H1 (cell line): ENCODE measurements at regions not wholly inside any gene's neighbourhood (a gene's known extent, or its start where the extent isn't known, plus 50 kb on each side); places are given as distances from the start of the nearest gene placed in this dataset.
A peak's percentile ranks its signal among the peaks of the same experiment; 100 is the strongest.

ENCODE experiments used
- CTCF ChIA-PET: fragments of 300-600 bp; sonication (Branson Sonifier 250); formaldehyde crosslinking; loops from one replicate; lab custom pipeline; 2021; ENCODE audit not compliant: partially characterized antibody; lab: Charles Lee
- POLR2A ChIA-PET: fragments of 300-600 bp; sonication (Branson Sonifier 250); formaldehyde crosslinking; loops from one replicate; lab custom pipeline; 2021; ENCODE audit warnings: inconsistent platforms; ENCODE audit not compliant: partially characterized antibody; lab: Charles Lee
- DNase-seq, 2 experiments: peaks; one replicate each; pipeline versions ENCODE4 v3.0.0 to v3.0.0-alpha.2; 2010 to 2022; ENCODE audit warnings: low spot score in 2 of 2, low read depth in 1 of 2, mixed read lengths in 1 of 2
- FAIRE-seq: peaks from 2 replicates; lab custom pipeline; 2011; peaks lifted over from hg19 to GRCh38; lab: Jason Lieb, UNC
- H2AFZ ChIP-seq: 2 replicates; pipeline ENCODE4 v1.8.1; 2012; ENCODE audit warnings: low read length, inconsistent platforms
- H2AK5ac ChIP-seq: 2 replicates; pipeline ENCODE4 v1.6.1; 2013; ENCODE audit warnings: low read depth, low read length
- H2BK120ac ChIP-seq: replicated peaks from 2 replicates; pipeline ENCODE3; 2013; ENCODE audit warnings: low read depth, low read length, inconsistent platforms
- H2BK12ac ChIP-seq: 2 replicates; pipeline ENCODE4 v1.6.1; 2013; ENCODE audit warnings: low read depth, low read length
- H2BK15ac ChIP-seq: 2 replicates; pipeline ENCODE4 v1.6.1; 2013; ENCODE audit warnings: low read length
- H2BK20ac ChIP-seq: 2 replicates; pipeline ENCODE4 v1.6.1; 2013; ENCODE audit warnings: low read length
- H2BK5ac ChIP-seq: 2 replicates; pipeline ENCODE4 v1.6.1; 2013; ENCODE audit warnings: low read depth, low read length
- H3K14ac ChIP-seq: 2 replicates; pipeline ENCODE4 v1.6.1; 2013; ENCODE audit warnings: inconsistent platforms; ENCODE audit not compliant: insufficient read length
- H3K18ac ChIP-seq: 2 replicates; pipeline ENCODE4 v1.6.1; 2013; ENCODE audit warnings: low read length; ENCODE audit errors: extremely low read depth
- H3K23ac ChIP-seq: 2 replicates; pipeline ENCODE4 v1.6.1; 2013; ENCODE audit warnings: inconsistent platforms; ENCODE audit not compliant: insufficient read length
- H3K23me2 ChIP-seq: 2 replicates; pipeline ENCODE4 v1.6.1; 2013; ENCODE audit warnings: low read depth, low read length
- H3K27ac ChIP-seq: 2 replicates; pipeline ENCODE4 v1.6.1; 2011; ENCODE audit warnings: low read depth, low read length, inconsistent platforms
- H3K27me3 ChIP-seq, 4 experiments: replicated peaks in 1 of 4; 1 replicate in 1 of 4; 2 replicates in 3 of 4; pipeline versions ENCODE4 v1.6.1 to v1.8.1; 2011 to 2013; ENCODE audit warnings: low read length in 3 of 4, mild to moderate bottlenecking in 3 of 4, inconsistent platforms in 2 of 4, mixed read lengths in 2 of 4, moderate library complexity in 1 of 4; ENCODE audit not compliant: control insufficient read depth in 3 of 4, insufficient read depth in 3 of 4; ENCODE audit errors: extremely low read depth in 1 of 4
- H3K36me3 ChIP-seq, 4 experiments: 2 replicates each; pipeline versions ENCODE4 v1.6.1 to v1.8.1; 2011 to 2013; ENCODE audit warnings: mild to moderate bottlenecking in 4 of 4, low read length in 3 of 4, moderate library complexity in 2 of 4, control low read depth in 1 of 4, inconsistent platforms in 1 of 4; ENCODE audit not compliant: insufficient read depth in 4 of 4, control insufficient read depth in 2 of 4
- H3K4ac ChIP-seq: replicated peaks from 2 replicates; pipeline ENCODE3; 2013; ENCODE audit warnings: low read length, low read depth, mixed read lengths, inconsistent platforms; ENCODE audit not compliant: insufficient read length
- H3K4me1 ChIP-seq, 4 experiments: replicated peaks in 1 of 4; 1 replicate in 1 of 4; 2 replicates in 3 of 4; pipeline versions ENCODE4 v1.6.1 to v1.8.1; 2011 to 2013; ENCODE audit warnings: low read length in 3 of 4, inconsistent platforms in 2 of 4, mixed read lengths in 1 of 4; ENCODE audit not compliant: insufficient read depth in 4 of 4, control insufficient read depth in 3 of 4
- H3K4me2 ChIP-seq, 2 experiments: 2 replicates each; pipeline versions ENCODE4 v1.6.1 to v1.8.1; 2011 to 2013; ENCODE audit warnings: low read depth in 2 of 2, low read length in 2 of 2, control low read depth in 1 of 2, inconsistent platforms in 1 of 2, mild to moderate bottlenecking in 1 of 2; ENCODE audit not compliant: insufficient read depth in 1 of 2
- H3K4me3 ChIP-seq, 4 experiments: fragments of 200-600, 300-600 bp in 1 of 4; sonication (generic), shearing (Covaris generic), sonication (Bioruptor Twin) in 1 of 4; 2 replicates each; pipeline versions ENCODE4 v1.5.1 to v1.8.1; 2011 to 2016; ENCODE audit warnings: low read length in 4 of 4, low read depth in 3 of 4, control low read depth in 2 of 4, inconsistent platforms in 2 of 4, mild to moderate bottlenecking in 2 of 4, mixed read lengths in 1 of 4, moderate library complexity in 1 of 4; ENCODE audit not compliant: insufficient read depth in 2 of 4; ENCODE audit errors: extremely low read depth in 1 of 4
- H3K56ac ChIP-seq: replicated peaks from 2 replicates; pipeline ENCODE3; 2013; ENCODE audit warnings: low read depth, mild to moderate bottlenecking, mixed read lengths, low read length, inconsistent platforms; ENCODE audit not compliant: insufficient read length
- H3K79me1 ChIP-seq: 2 replicates; pipeline ENCODE4 v1.6.1; 2013; ENCODE audit warnings: low read depth, low read length, control low read depth
- H3K79me2 ChIP-seq, 2 experiments: 2 replicates each; pipeline versions ENCODE4 v1.6.1 to v1.8.1; 2012 to 2013; ENCODE audit warnings: low read length in 2 of 2, mild to moderate bottlenecking in 2 of 2, inconsistent platforms in 1 of 2; ENCODE audit not compliant: insufficient read depth in 2 of 2, control insufficient read depth in 1 of 2
- H3K9ac ChIP-seq, 4 experiments: replicated peaks in 1 of 4; 1 replicate in 1 of 4; 2 replicates in 3 of 4; pipeline versions ENCODE4 v1.6.1 to v1.8.1; 2011 to 2013; ENCODE audit warnings: low read depth in 3 of 4, low read length in 3 of 4, control low read depth in 2 of 4, mild to moderate bottlenecking in 2 of 4, moderate library complexity in 2 of 4, inconsistent platforms in 1 of 4; ENCODE audit errors: extremely low read depth in 1 of 4
- H3K9me3 ChIP-seq, 2 experiments: 2 replicates each; pipeline versions ENCODE4 v1.6.1 to v1.8.1; 2012 to 2013; ENCODE audit warnings: mild to moderate bottlenecking in 2 of 2, moderate library complexity in 2 of 2, control low read depth in 1 of 2, inconsistent platforms in 1 of 2, low read depth in 1 of 2, low read length in 1 of 2, mixed read lengths in 1 of 2; ENCODE audit not compliant: insufficient read depth in 2 of 2
- H4K20me1 ChIP-seq, 2 experiments: replicated peaks in 1 of 2; 2 replicates each; pipeline versions ENCODE3 to v1.8.1; 2011 to 2013; ENCODE audit warnings: inconsistent platforms in 2 of 2, low read length in 2 of 2, mild to moderate bottlenecking in 1 of 2; ENCODE audit not compliant: insufficient read depth in 2 of 2, control insufficient read depth in 1 of 2
- H4K5ac ChIP-seq: 2 replicates; pipeline ENCODE4 v1.6.1; 2013; ENCODE audit warnings: low read length, low read depth, mixed read lengths, inconsistent platforms; ENCODE audit not compliant: insufficient read length
- H4K8ac ChIP-seq: 2 replicates; pipeline ENCODE4 v1.8.0; 2013; ENCODE audit warnings: mild to moderate bottlenecking, moderate library complexity, low read length, inconsistent platforms; ENCODE audit not compliant: insufficient read depth; ENCODE audit errors: extremely low read depth
- H4K91ac ChIP-seq: replicated peaks from 2 replicates; pipeline ENCODE3; 2013; ENCODE audit warnings: low read length, mixed read lengths, inconsistent platforms; ENCODE audit not compliant: insufficient read length
- BACH1 ChIP-seq: IDR thresholded peaks from 2 replicates; pipeline ENCODE4 v1.6.1; 2012; ENCODE audit warnings: low read length, improper control_type of control experiment
- BCL11A ChIP-seq, 2 experiments: IDR thresholded peaks; one replicate each; pipeline ENCODE4 v1.6.1; 2011; ENCODE audit warnings: low read depth in 2 of 2, low read length in 2 of 2, mild to moderate bottlenecking in 2 of 2
- BRCA1 ChIP-seq: IDR thresholded peaks from 2 replicates; pipeline ENCODE4 v1.6.1; 2012; ENCODE audit warnings: low read depth, low read length, improper control_type of control experiment
- CBX8 ChIP-seq: fragments of 300-800, 300-1000 bp; sonication (generic); IDR thresholded peaks from 2 replicates; pipeline ENCODE4 v1.7.1; 2016; ENCODE audit warnings: low read depth, low read length, borderline replicate concordance
- CHD2 ChIP-seq: IDR thresholded peaks from 2 replicates; pipeline ENCODE4 v1.6.1; 2012; ENCODE audit warnings: low read length, improper control_type of control experiment
- FOSL1 ChIP-seq: IDR thresholded peaks from 2 replicates; pipeline ENCODE4 v1.6.1; 2011; ENCODE audit warnings: mild to moderate bottlenecking, low read depth, low read length, moderate library complexity; ENCODE audit not compliant: insufficient read depth
- GABPA ChIP-seq: IDR thresholded peaks from 2 replicates; pipeline ENCODE4 v1.6.1; 2011; ENCODE audit warnings: mild to moderate bottlenecking, low read length, moderate library complexity, borderline replicate concordance; ENCODE audit not compliant: insufficient read depth
- HDAC6 ChIP-seq: IDR thresholded peaks from one replicate; pipeline ENCODE4 v1.7.1; 2012; ENCODE audit warnings: low read depth, mild to moderate bottlenecking, inconsistent platforms, low read length, moderate library complexity
- MAFK ChIP-seq: IDR thresholded peaks from 2 replicates; pipeline ENCODE4 v1.6.1; 2012; ENCODE audit warnings: low read depth, mild to moderate bottlenecking, improper control_type of control experiment, low read length
- NRF1 ChIP-seq: IDR thresholded peaks from 2 replicates; pipeline ENCODE4 v1.6.1; 2011; ENCODE audit warnings: mild to moderate bottlenecking, low read depth, low read length, improper control_type of control experiment
- RBBP5 ChIP-seq: IDR thresholded peaks from 2 replicates; pipeline ENCODE4 v1.7.1; 2012; ENCODE audit warnings: low read depth, mild to moderate bottlenecking, inconsistent platforms, low read length, moderate library complexity, borderline replicate concordance
- RFX5 ChIP-seq: IDR thresholded peaks from 2 replicates; pipeline ENCODE4 v1.6.1; 2011; ENCODE audit warnings: low read depth, low read length, improper control_type of control experiment, borderline replicate concordance
- SRF ChIP-seq: IDR thresholded peaks from 2 replicates; pipeline ENCODE4 v1.6.1; 2011; ENCODE audit warnings: mild to moderate bottlenecking, low read depth, low read length, moderate library complexity
- USF2 ChIP-seq: IDR thresholded peaks from 2 replicates; pipeline ENCODE4 v1.6.1; 2011; ENCODE audit warnings: low read length, improper control_type of control experiment
- WGBS, 2 experiments: shearing (Covaris generic) in 1 of 2; methylation state at CpG; one replicate each; pipeline versions ENCODE4 v1.1.6 to v1.1.7; 2013 to 2015; ENCODE audit warnings: low lambda C conversion rate in 2 of 2, mixed read lengths in 2 of 2, inconsistent platforms in 1 of 2, low coverage in 1 of 2, missing lambda C conversion rate in 1 of 2; ENCODE audit not compliant: insufficient replicate concordance in 2 of 2, insufficient coverage in 1 of 2, insufficient read length in 1 of 2; ENCODE audit errors: extremely low coverage in 1 of 2, missing lambda C conversion rate in 1 of 2; 5-methylcytosine and 5-hydroxymethylcytosine counted together

- no peak overlapping the region for H4K8ac ChIP-seq
- H2BK120ac ChIP-seq = no peak overlapping the region
- H3K23me2 ChIP-seq = peaks cover 12% of the 10 kb centered on the region
- 0 out of 2 replicates have a peak overlapping the region, but pooled peaks have one; percentile 50 for H2BK12ac ChIP-seq
- no peaks in the 10 kb centered on the region for H4K20me1 ChIP-seq
- no peak overlapping the region for H2AK5ac ChIP-seq
- H3K79me1 ChIP-seq = no peaks in the 10 kb centered on the region
- no peak overlapping the region for H3K4ac ChIP-seq
- no peak overlapping the region for H3K4me3 ChIP-seq
- FAIRE-seq (no peak), DNase-seq (no peak)
- POLR2A ChIA-PET = no interaction called here
- H3K9me3 ChIP-seq = no peaks in the 10 kb centered on the region
- H3K56ac ChIP-seq = no peak overlapping the region
- H3K4me2 ChIP-seq = no peak overlapping the region
- no peaks in the 10 kb centered on the region for H3K79me2 ChIP-seq
- H2BK5ac ChIP-seq = no peak overlapping the region
- 0 out of 2 replicates have a peak overlapping the region, but pooled peaks have one; percentile 48 for H2BK20ac ChIP-seq
- no peak overlapping the region for H3K23ac ChIP-seq
- H3K18ac ChIP-seq = no peak overlapping the region
- H2AFZ ChIP-seq = no peak overlapping the region
- no peak overlapping the region for H4K91ac ChIP-seq
- H3K14ac ChIP-seq = no peak overlapping the region
- H3K27ac ChIP-seq = no peak overlapping the region
- no peak overlapping the region for H4K5ac ChIP-seq
- H3K27me3 ChIP-seq = peaks cover 1 to 26% (median 24%) of the 10 kb centered on the region in 4 experiments
- TF ChIP-seq CBX8 = no peak
- TF ChIP-seq NRF1 = no peak
- no peak for TF ChIP-seq RFX5
- no peak for TF ChIP-seq CHD2
- TF ChIP-seq MAFK = no peak
- no peak for TF ChIP-seq FOSL1
- no peak for TF ChIP-seq BCL11A (IDR thresholded peaks at IDR 0.05; ENCODE audit: low read depth in 2 of 2, low read length in 2 of 2)
- no peak for TF ChIP-seq HDAC6
- TF ChIP-seq SRF = no peak
- TF ChIP-seq USF2 = no peak
- no peak for TF ChIP-seq RBBP5
- TF ChIP-seq BRCA1 = no peak
- no peak for TF ChIP-seq GABPA
- TF ChIP-seq BACH1 = no peak
- no peak overlapping the region for H2BK15ac ChIP-seq
- 77% methylated on average over 3 of the region's 3 CpGs; no CpG with 5 or more reads in 1 of the 2 experiments for WGBS, 2 experiments
- H3K36me3 ChIP-seq = no peaks in the 10 kb centered on the region
- peaks cover 0 to 13% (median under 1%) of the 10 kb centered on the region in 4 experiments; a peak in 5 of 7 replicates for H3K4me1 ChIP-seq
- CTCF ChIA-PET = interaction anchor here (2.2 to 3.4 kb wide), 2 partner anchors 16 to 144 kb away, joined by 5 to 13 read pairs; no protein-coding TSS in a partner anchor
- no peak overlapping the region for H3K9ac ChIP-seq
These were observed 142.0 kb upstream of the RET start for GRCh38 chr10:42934842-42935241.
